Kidney glomerular epithelial cell (primary cell): ENCODE measurements at regions not wholly inside any gene's neighbourhood (a gene's known extent, or its start where the extent isn't known, plus 50 kb on each side); places are given as distances from the start of the nearest gene placed in this dataset.
"Not testable (repeated sequence)": the region's sequence is repeated elsewhere in the genome, so short reads cannot be mapped to it uniquely, and the experiment has no call there.

ENCODE experiments used
- DNase-seq: peaks from one replicate; lab custom pipeline; 2025; lab: John Stamatoyannopoulos, UW

GRCh38 chr10:43929122-43929521 is 280.4 kb upstream of the ZNF32 start:
- DNase-seq = no peak

GRCh38 chr10:43928425-43928968 is 279.8 kb upstream of the ZNF32 start:
- DNase-seq = no peak

- DNase-seq = no peak
Measured at GRCh38 chr10:43926875-43927406, 278.3 kb upstream of the ZNF32 start.

GRCh38 chr10:43926371-43926770 is 277.7 kb upstream of the ZNF32 start:
- no peak for DNase-seq

- no peak for DNase-seq
Measured at GRCh38 chr10:43925793-43926192, 277.1 kb upstream of the ZNF32 start.

GRCh38 chr10:43923328-43923727 is 274.6 kb upstream of the ZNF32 start:
- DNase-seq = no peak

- DNase-seq = no peak
Measured at GRCh38 chr10:43922335-43923280, 273.9 kb upstream of the ZNF32 start.

GRCh38 chr10:43921881-43922280 is 273.2 kb upstream of the ZNF32 start:
- no peak for DNase-seq

- no peak for DNase-seq
Measured at GRCh38 chr10:43921478-43921877, 272.8 kb upstream of the ZNF32 start.

GRCh38 chr10:43920236-43920758 is 271.6 kb upstream of the ZNF32 start:
- not testable (repeated sequence) for DNase-seq

- no peak for DNase-seq
Measured at GRCh38 chr10:43913676-43914235, 265.1 kb upstream of the ZNF32 start.

GRCh38 chr10:43912469-43912868 is 263.8 kb upstream of the ZNF32 start:
- DNase-seq = no peak

GRCh38 chr10:43906490-43906889 is 257.8 kb upstream of the ZNF32 start:
- no peak for DNase-seq

- DNase-seq = no peak
Measured at GRCh38 chr10:43905512-43906236, 257.0 kb upstream of the ZNF32 start.

- no peak for DNase-seq
Measured at GRCh38 chr10:43904844-43905243, 256.2 kb upstream of the ZNF32 start.

- no peak for DNase-seq
Measured at GRCh38 chr10:43904301-43904700, 255.6 kb upstream of the ZNF32 start.

GRCh38 chr10:43903451-43903850 is 254.8 kb upstream of the ZNF32 start:
- no peak for DNase-seq

- no peak for DNase-seq
Measured at GRCh38 chr10:43902842-43903241, 254.2 kb upstream of the ZNF32 start.

- no peak for DNase-seq
Measured at GRCh38 chr10:43901744-43902504, 253.2 kb upstream of the ZNF32 start.

GRCh38 chr10:43901302-43901701 is 252.6 kb upstream of the ZNF32 start:
- DNase-seq = no peak

- no peak for DNase-seq
Measured at GRCh38 chr10:43900571-43900970, 251.9 kb upstream of the ZNF32 start.
